ENCODE measurements at regions not wholly inside any gene's neighbourhood (a gene's known extent, or its start where the extent isn't known, plus 50 kb on each side); places are given as distances from the start of the nearest gene placed in this dataset.

GRCh38 chr3:152916753-152917279 lies 81.9 kb downstream of the P2RY1 start:
- H3K9ac ChIP-seq = no peak overlapping the region
- POLR2A ChIA-PET = no interaction called here
- no peaks in the 10 kb centered on the region for H3K79me2 ChIP-seq (ENCODE audit: insufficient read depth)
- no peaks in the 10 kb centered on the region for H4K20me1 ChIP-seq (ENCODE audit: insufficient read depth)
- no peaks in the 10 kb centered on the region for H3F3A ChIP-seq (replicated peaks; ENCODE audit: insufficient read depth)
- no peak overlapping the region for H3K27ac ChIP-seq (ENCODE audit: low read depth in 2 of 2, low read length in 1 of 2)
- H3K36me3 ChIP-seq (replicated peaks in 1 of 2; ENCODE audit: control insufficient read depth in 1 of 2, insufficient read depth in 2 of 2, low read length in 1 of 2) = no peaks in the 10 kb centered on the region
- no peak overlapping the region for H3K4me2 ChIP-seq
- no peaks in the 10 kb centered on the region for H3K9me2 ChIP-seq
- DNase-seq = no peak
- H3K4me3 ChIP-seq (ENCODE audit: low read depth in 2 of 2, low read length in 1 of 2) = no peak overlapping the region
- H2AFZ ChIP-seq (ENCODE audit: low read depth) = no peak overlapping the region
- 16% methylated on average over 5 of the region's 5 CpGs for WGBS (ENCODE audit: low lambda C conversion rate)
- H3K9me3 ChIP-seq = no peaks in the 10 kb centered on the region
- H3K4me1 ChIP-seq (ENCODE audit: control insufficient read depth in 1 of 2, insufficient read depth in 2 of 2, low read depth in 1 of 2, low read length in 1 of 2) = no peaks in the 10 kb centered on the region
- H3K27me3 ChIP-seq (ENCODE audit: insufficient read depth) = no peaks in the 10 kb centered on the region; the same call in 1 of the 2 replicates
- CTCF ChIA-PET = interaction anchor here (1.4 kb wide), 1 partner anchor 15 kb away, joined by 4 read pairs; no protein-coding TSS in a partner anchor
- TF ChIP-seq FOXM1 (IDR thresholded peaks at IDR 0.05; ENCODE audit: low read depth) = no peak
- TF ChIP-seq RAD21 (IDR thresholded peaks at IDR 0.05; ENCODE audit: low read length) = no peak
- no peak for TF ChIP-seq JUND (IDR thresholded peaks at IDR 0.05)
- no peak for TF ChIP-seq FOXJ3 (CRISPR knock-in tag; IDR thresholded peaks at IDR 0.05)
- TF ChIP-seq, protein P1, sequence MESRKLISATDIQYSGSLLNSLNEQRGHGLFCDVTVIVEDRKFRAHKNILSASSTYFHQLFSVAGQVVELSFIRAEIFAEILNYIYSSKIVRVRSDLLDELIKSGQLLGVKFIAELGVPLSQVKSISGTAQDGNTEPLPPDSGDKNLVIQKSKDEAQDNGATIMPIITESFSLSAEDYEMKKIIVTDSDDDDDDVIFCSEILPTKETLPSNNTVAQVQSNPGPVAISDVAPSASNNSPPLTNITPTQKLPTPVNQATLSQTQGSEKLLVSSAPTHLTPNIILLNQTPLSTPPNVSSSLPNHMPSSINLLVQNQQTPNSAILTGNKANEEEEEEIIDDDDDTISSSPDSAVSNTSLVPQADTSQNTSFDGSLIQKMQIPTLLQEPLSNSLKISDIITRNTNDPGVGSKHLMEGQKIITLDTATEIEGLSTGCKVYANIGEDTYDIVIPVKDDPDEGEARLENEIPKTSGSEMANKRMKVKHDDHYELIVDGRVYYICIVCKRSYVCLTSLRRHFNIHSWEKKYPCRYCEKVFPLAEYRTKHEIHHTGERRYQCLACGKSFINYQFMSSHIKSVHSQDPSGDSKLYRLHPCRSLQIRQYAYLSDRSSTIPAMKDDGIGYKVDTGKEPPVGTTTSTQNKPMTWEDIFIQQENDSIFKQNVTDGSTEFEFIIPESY (IDR thresholded peaks at IDR 0.05; ENCODE audit: borderline replicate concordance, low read depth) = no peak
- TF ChIP-seq GABPA (IDR thresholded peaks at IDR 0.05; ENCODE audit: low read depth) = no peak
- no peak for TF ChIP-seq SMC3 (IDR thresholded peaks at IDR 0.05; ENCODE audit: low read depth, low read length)
- no peak for TF ChIP-seq NFIC (IDR thresholded peaks at IDR 0.05; ENCODE audit: borderline replicate concordance)
- no peak for TF ChIP-seq ELF1 (IDR thresholded peaks at IDR 0.05)
- TF ChIP-seq FOSL2 (IDR thresholded peaks at IDR 0.05; ENCODE audit: borderline replicate concordance, low read depth) = no peak
- TF ChIP-seq REST (IDR thresholded peaks at IDR 0.05; ENCODE audit: low read depth, low read length) = no peak
- no peak for TF ChIP-seq MXI1 (IDR thresholded peaks at IDR 0.05; ENCODE audit: low read depth, low read length)
- TF ChIP-seq, protein P2, sequence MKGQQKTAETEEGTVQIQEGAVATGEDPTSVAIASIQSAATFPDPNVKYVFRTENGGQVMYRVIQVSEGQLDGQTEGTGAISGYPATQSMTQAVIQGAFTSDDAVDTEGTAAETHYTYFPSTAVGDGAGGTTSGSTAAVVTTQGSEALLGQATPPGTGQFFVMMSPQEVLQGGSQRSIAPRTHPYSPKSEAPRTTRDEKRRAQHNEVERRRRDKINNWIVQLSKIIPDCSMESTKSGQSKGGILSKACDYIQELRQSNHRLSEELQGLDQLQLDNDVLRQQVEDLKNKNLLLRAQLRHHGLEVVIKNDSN (IDR thresholded peaks at IDR 0.05; ENCODE audit: borderline replicate concordance, low read depth) = no peak
- no peak for TF ChIP-seq EZH2phosphoT487 (IDR thresholded peaks at IDR 0.05; ENCODE audit: borderline replicate concordance, low read depth)
- TF ChIP-seq YY1 (IDR thresholded peaks at IDR 0.05; ENCODE audit: low read depth) = no peak
- TF ChIP-seq, protein P3, sequence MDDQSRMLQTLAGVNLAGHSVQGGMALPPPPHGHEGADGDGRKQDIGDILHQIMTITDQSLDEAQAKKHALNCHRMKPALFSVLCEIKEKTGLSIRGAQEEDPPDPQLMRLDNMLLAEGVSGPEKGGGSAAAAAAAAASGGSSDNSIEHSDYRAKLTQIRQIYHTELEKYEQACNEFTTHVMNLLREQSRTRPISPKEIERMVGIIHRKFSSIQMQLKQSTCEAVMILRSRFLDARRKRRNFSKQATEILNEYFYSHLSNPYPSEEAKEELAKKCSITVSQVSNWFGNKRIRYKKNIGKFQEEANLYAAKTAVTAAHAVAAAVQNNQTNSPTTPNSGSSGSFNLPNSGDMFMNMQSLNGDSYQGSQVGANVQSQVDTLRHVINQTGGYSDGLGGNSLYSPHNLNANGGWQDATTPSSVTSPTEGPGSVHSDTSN (IDR thresholded peaks at IDR 0.05) = no peak

Measured in SK-N-SH (cell line).